ENCODE measurements at regions not wholly inside any gene's neighbourhood (a gene's known extent, or its start where the extent isn't known, plus 50 kb on each side); places are given as distances from the start of the nearest gene placed in this dataset.

DNA sequence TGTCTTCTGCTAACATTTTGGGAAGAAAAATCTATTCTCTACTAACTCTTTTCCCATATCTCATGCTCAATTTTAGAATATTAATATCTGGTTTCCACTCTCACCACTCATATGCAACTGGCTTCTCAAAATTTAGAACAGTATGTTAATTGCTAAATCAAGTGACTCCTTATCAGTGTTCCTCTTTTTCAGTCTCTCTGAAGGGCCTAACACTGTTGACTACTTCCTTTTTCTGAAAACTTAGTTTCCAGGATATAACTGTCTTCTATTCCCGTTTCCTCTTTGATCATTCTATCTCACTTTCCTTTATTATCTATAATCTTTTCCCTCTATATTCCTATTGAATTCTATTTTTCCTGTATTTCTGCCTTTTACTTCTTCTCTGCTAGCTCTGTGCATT is 1717.2 kb upstream of the C9orf72 start:
- DNase-seq (ENCODE audit: low read depth, low spot score) = no peak
- Histone ChIP-seq H3K36me3 (ENCODE audit: control insufficient read depth in 2 of 2, extremely low read depth in 1 of 2, insufficient read depth in 2 of 2, low read length in 2 of 2) (no peaks in the 10 kb centered on the region), H3K79me2 (ENCODE audit: control insufficient read depth, insufficient read depth, low read length) (no peaks in the 10 kb centered on the region), H3K9me3 (replicated peaks; ENCODE audit: control insufficient read depth, insufficient read depth, low read length) (no peaks in the 10 kb centered on the region), H3K9me1 (replicated peaks; ENCODE audit: control insufficient read depth, extremely low read depth, insufficient read depth, low read length) (no peaks in the 10 kb centered on the region), H3K27ac (ENCODE audit: insufficient read depth, low read depth, low read length) (no peak overlapping the region), H3K4me3 (replicated peaks in 1 of 3; ENCODE audit: insufficient read depth in 1 of 3, low read depth in 1 of 3, low read length in 3 of 3) (no peak overlapping the region), H3K4me1 (ENCODE audit: control insufficient read depth, extremely low read depth, insufficient read depth, low read length) (no peaks in the 10 kb centered on the region), H2AFZ (ENCODE audit: low read depth, low read length) (no peak overlapping the region), H4K20me1 (replicated peaks; ENCODE audit: control insufficient read depth, extremely low read depth, insufficient read depth, low read length) (no peaks in the 10 kb centered on the region), H3K4me2 (ENCODE audit: insufficient read depth, low read length) (no peak overlapping the region), H3K27me3 (ENCODE audit: control insufficient read depth in 2 of 2, insufficient read depth in 2 of 2, low read length in 2 of 2) (no peaks in the 10 kb centered on the region), H3K9ac (replicated peaks; ENCODE audit: extremely low read depth, insufficient read depth, low read length) (no peak overlapping the region)
- no TSS peak for BruUV-seq (replicated peaks)
- FAIRE-seq = no peak
- POLR2A ChIA-PET = no interaction called here
- TF ChIP-seq POLR2A (IDR thresholded peaks at IDR 0.05; ENCODE audit: low read depth, low read length) (no peak), JUN (IDR thresholded peaks at IDR 0.05; ENCODE audit: borderline replicate concordance, insufficient read depth, insufficient read length, low read depth) (no peak), FOS (IDR thresholded peaks at IDR 0.05; ENCODE audit: borderline replicate concordance, insufficient read depth, low read length) (no peak), EZH2 (IDR thresholded peaks at IDR 0.05; ENCODE audit: borderline replicate concordance, low read depth, low read length, severe bottlenecking) (no peak), GATA2 (IDR thresholded peaks at IDR 0.05; ENCODE audit: insufficient read depth, insufficient read length, low read depth, low read length) (no peak), MYC (IDR thresholded peaks at IDR 0.05; ENCODE audit: low read depth, low read length) (no peak), POLR2AphosphoS5 (IDR thresholded peaks at IDR 0.05; ENCODE audit: insufficient read depth, low read depth, low read length) (no peak)
- TF ChIP-seq, protein P1, sequence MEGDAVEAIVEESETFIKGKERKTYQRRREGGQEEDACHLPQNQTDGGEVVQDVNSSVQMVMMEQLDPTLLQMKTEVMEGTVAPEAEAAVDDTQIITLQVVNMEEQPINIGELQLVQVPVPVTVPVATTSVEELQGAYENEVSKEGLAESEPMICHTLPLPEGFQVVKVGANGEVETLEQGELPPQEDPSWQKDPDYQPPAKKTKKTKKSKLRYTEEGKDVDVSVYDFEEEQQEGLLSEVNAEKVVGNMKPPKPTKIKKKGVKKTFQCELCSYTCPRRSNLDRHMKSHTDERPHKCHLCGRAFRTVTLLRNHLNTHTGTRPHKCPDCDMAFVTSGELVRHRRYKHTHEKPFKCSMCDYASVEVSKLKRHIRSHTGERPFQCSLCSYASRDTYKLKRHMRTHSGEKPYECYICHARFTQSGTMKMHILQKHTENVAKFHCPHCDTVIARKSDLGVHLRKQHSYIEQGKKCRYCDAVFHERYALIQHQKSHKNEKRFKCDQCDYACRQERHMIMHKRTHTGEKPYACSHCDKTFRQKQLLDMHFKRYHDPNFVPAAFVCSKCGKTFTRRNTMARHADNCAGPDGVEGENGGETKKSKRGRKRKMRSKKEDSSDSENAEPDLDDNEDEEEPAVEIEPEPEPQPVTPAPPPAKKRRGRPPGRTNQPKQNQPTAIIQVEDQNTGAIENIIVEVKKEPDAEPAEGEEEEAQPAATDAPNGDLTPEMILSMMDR (IDR thresholded peaks at IDR 0.05; ENCODE audit: extremely low read depth in 1 of 2, insufficient read depth in 1 of 2, low read depth in 1 of 2, low read length in 2 of 2) = no peak
- TF ChIP-seq, protein P2, sequence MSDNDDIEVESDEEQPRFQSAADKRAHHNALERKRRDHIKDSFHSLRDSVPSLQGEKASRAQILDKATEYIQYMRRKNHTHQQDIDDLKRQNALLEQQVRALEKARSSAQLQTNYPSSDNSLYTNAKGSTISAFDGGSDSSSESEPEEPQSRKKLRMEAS (IDR thresholded peaks at IDR 0.05; ENCODE audit: insufficient read depth, insufficient read length) = no peak
- CTCF ChIA-PET = no interaction called here
- dilution Hi-C loops (cut with MboI; ENCODE audit: extremely low pct_ligation_motif_present, low sequenced_read_pairs) = no loop called here
- intact Hi-C loops (cut with micrococcal nuclease) = no loop called here
